ENCODE measurements at regions not wholly inside any gene's neighbourhood (a gene's known extent, or its start where the extent isn't known, plus 50 kb on each side); places are given as distances from the start of the nearest gene placed in this dataset.

- peaks cover 6% of the 10 kb centered on the region for H3K9me3 Mint-ChIP-seq (ENCODE audit: unreplicated experiment)
- peaks cover 3% of the 10 kb centered on the region for H3K4me1 Mint-ChIP-seq (ENCODE audit: low read depth, unreplicated experiment)
- H3K27ac Mint-ChIP-seq (ENCODE audit: unreplicated experiment) = no peak overlapping the region
- no peaks in the 10 kb centered on the region for H3K27me3 Mint-ChIP-seq (ENCODE audit: unreplicated experiment)
- no peak for TF ChIP-seq CTCF (IDR thresholded peaks at IDR 0.05; ENCODE audit: partially characterized antibody, unreplicated experiment)
- no peak for DNase-seq
- H3K4me3 Mint-ChIP-seq (ENCODE audit: unreplicated experiment) = no peak overlapping the region
- H3K36me3 Mint-ChIP-seq (ENCODE audit: unreplicated experiment) = peaks cover 17% of the 10 kb centered on the region
These were observed 239.3 kb upstream of the WSCD1 start for GRCh38 chr17:5830921-5831320.

GRCh38 chr17:5832886-5833285, 237.3 kb upstream of the WSCD1 start:
- H3K27ac Mint-ChIP-seq (ENCODE audit: unreplicated experiment) = no peak overlapping the region
- H3K4me1 Mint-ChIP-seq (ENCODE audit: low read depth, unreplicated experiment) = no peaks in the 10 kb centered on the region
- peaks cover 4% of the 10 kb centered on the region for H3K9me3 Mint-ChIP-seq (ENCODE audit: unreplicated experiment)
- TF ChIP-seq CTCF (IDR thresholded peaks at IDR 0.05; ENCODE audit: partially characterized antibody, unreplicated experiment) = no peak
- DNase-seq = no peak
- H3K36me3 Mint-ChIP-seq (ENCODE audit: unreplicated experiment) = peaks cover 6% of the 10 kb centered on the region
- H3K4me3 Mint-ChIP-seq (ENCODE audit: unreplicated experiment) = no peak overlapping the region
- H3K27me3 Mint-ChIP-seq (ENCODE audit: unreplicated experiment) = no peaks in the 10 kb centered on the region

GRCh38 chr17:5837055-5837491, 233.1 kb upstream of the WSCD1 start:
- no peaks in the 10 kb centered on the region for H3K36me3 Mint-ChIP-seq (ENCODE audit: unreplicated experiment)
- TF ChIP-seq CTCF (IDR thresholded peaks at IDR 0.05; ENCODE audit: partially characterized antibody, unreplicated experiment) = no peak
- peaks cover 4% of the 10 kb centered on the region for H3K9me3 Mint-ChIP-seq (ENCODE audit: unreplicated experiment)
- H3K27ac Mint-ChIP-seq (ENCODE audit: unreplicated experiment) = no peak overlapping the region
- no peaks in the 10 kb centered on the region for H3K27me3 Mint-ChIP-seq (ENCODE audit: unreplicated experiment)
- peaks cover 10% of the 10 kb centered on the region for H3K4me1 Mint-ChIP-seq (ENCODE audit: low read depth, unreplicated experiment)
- DNase-seq = no peak
- no peak overlapping the region for H3K4me3 Mint-ChIP-seq (ENCODE audit: unreplicated experiment)

GRCh38 chr17:5838661-5839300, 231.4 kb upstream of the WSCD1 start:
- peaks cover 4% of the 10 kb centered on the region for H3K9me3 Mint-ChIP-seq (ENCODE audit: unreplicated experiment)
- H3K27me3 Mint-ChIP-seq (ENCODE audit: unreplicated experiment) = no peaks in the 10 kb centered on the region
- no peak overlapping the region for H3K27ac Mint-ChIP-seq (ENCODE audit: unreplicated experiment)
- TF ChIP-seq CTCF (IDR thresholded peaks at IDR 0.05; ENCODE audit: partially characterized antibody, unreplicated experiment) = no peak
- no peaks in the 10 kb centered on the region for H3K36me3 Mint-ChIP-seq (ENCODE audit: unreplicated experiment)
- peaks cover 10% of the 10 kb centered on the region for H3K4me1 Mint-ChIP-seq (ENCODE audit: low read depth, unreplicated experiment)
- no peak overlapping the region for H3K4me3 Mint-ChIP-seq (ENCODE audit: unreplicated experiment)
- no peak for DNase-seq

- peaks cover 10% of the 10 kb centered on the region for H3K4me1 Mint-ChIP-seq (ENCODE audit: low read depth, unreplicated experiment)
- H3K36me3 Mint-ChIP-seq (ENCODE audit: unreplicated experiment) = no peaks in the 10 kb centered on the region
- TF ChIP-seq CTCF (IDR thresholded peaks at IDR 0.05; ENCODE audit: partially characterized antibody, unreplicated experiment) = no peak
- peak overlapping the region; percentile 13 for H3K27ac Mint-ChIP-seq (ENCODE audit: unreplicated experiment)
- DNase-seq = peak; percentile 35
- no peak overlapping the region for H3K4me3 Mint-ChIP-seq (ENCODE audit: unreplicated experiment)
- no peaks in the 10 kb centered on the region for H3K27me3 Mint-ChIP-seq (ENCODE audit: unreplicated experiment)
- no peaks in the 10 kb centered on the region for H3K9me3 Mint-ChIP-seq (ENCODE audit: unreplicated experiment)
These were observed 229.2 kb upstream of the WSCD1 start for GRCh38 chr17:5840811-5841446.
